ENCODE measurements at regions not wholly inside any gene's neighbourhood (a gene's known extent, or its start where the extent isn't known, plus 50 kb on each side); places are given as distances from the start of the nearest gene placed in this dataset.

GRCh38 chr20:48291896-48292295 lies 506.6 kb upstream of the SULF2 start:
- DNase-seq: no peak

GRCh38 chr20:48288930-48289507 lies 503.7 kb upstream of the SULF2 start:
- no peak for DNase-seq

GRCh38 chr20:48287552-48288170 lies 502.4 kb upstream of the SULF2 start:
- no peak for DNase-seq

GRCh38 chr20:48287021-48287494 lies 501.8 kb upstream of the SULF2 start:
- no peak for DNase-seq

GRCh38 chr20:48286601-48287000 lies 501.3 kb upstream of the SULF2 start:
- no peak for DNase-seq

- DNase-seq: no peak
Observed at GRCh38 chr20:48285656-48286055, 500.4 kb upstream of the SULF2 start.

GRCh38 chr20:48284837-48285236 lies 499.6 kb upstream of the SULF2 start:
- no peak for DNase-seq

- DNase-seq: no peak
Observed at GRCh38 chr20:48284315-48284714, 499.0 kb upstream of the SULF2 start.

- no peak for DNase-seq
Observed at GRCh38 chr20:48283470-48284110, 498.3 kb upstream of the SULF2 start.

GRCh38 chr20:48282591-48283228 lies 497.4 kb upstream of the SULF2 start:
- no peak for DNase-seq

- no peak for DNase-seq
Observed at GRCh38 chr20:48281501-48281900, 496.2 kb upstream of the SULF2 start.

- DNase-seq: no peak
Observed at GRCh38 chr20:48278961-48279481, 493.7 kb upstream of the SULF2 start.

GRCh38 chr20:48277266-48277665 lies 492.0 kb upstream of the SULF2 start:
- no peak for DNase-seq

GRCh38 chr20:48276021-48276342 lies 490.7 kb upstream of the SULF2 start:
- DNase-seq: no peak

GRCh38 chr20:48275286-48276020 lies 490.2 kb upstream of the SULF2 start:
- no peak for DNase-seq

- DNase-seq: no peak
Observed at GRCh38 chr20:48273843-48274242, 488.6 kb upstream of the SULF2 start.

- DNase-seq: no peak
Observed at GRCh38 chr20:48270885-48271284, 485.6 kb upstream of the SULF2 start.

GRCh38 chr20:48267860-48268633 lies 482.8 kb upstream of the SULF2 start:
- DNase-seq: no peak

- DNase-seq: no peak
Observed at GRCh38 chr20:48266571-48266970, 481.3 kb upstream of the SULF2 start.

GRCh38 chr20:48265791-48266190 lies 480.5 kb upstream of the SULF2 start:
- no peak for DNase-seq

- no peak for DNase-seq
Observed at GRCh38 chr20:48262955-48263354, 477.7 kb upstream of the SULF2 start.

GRCh38 chr20:48262466-48262865 lies 477.2 kb upstream of the SULF2 start:
- no peak for DNase-seq

Data from KG1 (cell line).